ENCODE measurements at regions not wholly inside any gene's neighbourhood (a gene's known extent, or its start where the extent isn't known, plus 50 kb on each side); places are given as distances from the start of the nearest gene placed in this dataset.

DNA sequence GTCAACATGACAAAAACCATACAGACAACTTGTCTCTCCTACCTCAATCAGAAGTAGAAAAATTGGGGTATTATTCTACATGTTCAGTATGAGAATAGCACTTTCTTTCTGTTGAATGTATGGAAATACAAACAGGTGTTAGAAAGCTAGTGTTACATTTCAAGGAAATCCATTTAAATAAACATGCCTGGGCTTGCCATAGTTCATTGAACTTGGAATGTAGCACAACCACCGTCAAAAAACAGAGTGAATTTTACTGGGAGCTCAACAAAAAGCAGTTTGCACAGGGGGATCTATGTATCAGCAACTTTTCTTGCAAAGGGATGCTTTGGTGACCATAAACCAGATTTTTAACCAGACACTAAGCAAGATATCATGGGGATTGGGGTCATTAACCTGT, 307.9 kb upstream of the SMARCA2 start:
- TF ChIP-seq, protein P1, sequence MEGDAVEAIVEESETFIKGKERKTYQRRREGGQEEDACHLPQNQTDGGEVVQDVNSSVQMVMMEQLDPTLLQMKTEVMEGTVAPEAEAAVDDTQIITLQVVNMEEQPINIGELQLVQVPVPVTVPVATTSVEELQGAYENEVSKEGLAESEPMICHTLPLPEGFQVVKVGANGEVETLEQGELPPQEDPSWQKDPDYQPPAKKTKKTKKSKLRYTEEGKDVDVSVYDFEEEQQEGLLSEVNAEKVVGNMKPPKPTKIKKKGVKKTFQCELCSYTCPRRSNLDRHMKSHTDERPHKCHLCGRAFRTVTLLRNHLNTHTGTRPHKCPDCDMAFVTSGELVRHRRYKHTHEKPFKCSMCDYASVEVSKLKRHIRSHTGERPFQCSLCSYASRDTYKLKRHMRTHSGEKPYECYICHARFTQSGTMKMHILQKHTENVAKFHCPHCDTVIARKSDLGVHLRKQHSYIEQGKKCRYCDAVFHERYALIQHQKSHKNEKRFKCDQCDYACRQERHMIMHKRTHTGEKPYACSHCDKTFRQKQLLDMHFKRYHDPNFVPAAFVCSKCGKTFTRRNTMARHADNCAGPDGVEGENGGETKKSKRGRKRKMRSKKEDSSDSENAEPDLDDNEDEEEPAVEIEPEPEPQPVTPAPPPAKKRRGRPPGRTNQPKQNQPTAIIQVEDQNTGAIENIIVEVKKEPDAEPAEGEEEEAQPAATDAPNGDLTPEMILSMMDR (IDR thresholded peaks at IDR 0.05; ENCODE audit: low read depth, low read length), result no peak
- TF ChIP-seq MAX (IDR thresholded peaks at IDR 0.05; ENCODE audit: low read depth, low read length), result no peak
- TF ChIP-seq POLR2A (IDR thresholded peaks at IDR 0.05; ENCODE audit: extremely low read depth, insufficient read length), result no peak
- DNase-seq (ENCODE audit: low read depth), result no peak
- H3K4me3 ChIP-seq (ENCODE audit: low read depth, low read length), result no peak overlapping the region

- TF ChIP-seq POLR2A (IDR thresholded peaks at IDR 0.05; ENCODE audit: extremely low read depth, insufficient read length) (no peak), MAX (IDR thresholded peaks at IDR 0.05; ENCODE audit: low read depth, low read length) (no peak), MYC (IDR thresholded peaks at IDR 0.05; ENCODE audit: low read depth, low read length) (no peak)
- TF ChIP-seq, protein P1 (IDR thresholded peaks at IDR 0.05; ENCODE audit: low read depth, low read length), result no peak
Measured at GRCh38 chr9:1708219-1708618, 306.9 kb upstream of the SMARCA2 start.

GRCh38 chr9:1709347-1709746, 305.8 kb upstream of the SMARCA2 start:
- DNase-seq (ENCODE audit: low read depth), result peak; percentile 50
- TF ChIP-seq MAX (IDR thresholded peaks at IDR 0.05; ENCODE audit: low read depth, low read length), result no peak
- TF ChIP-seq, protein P1 (IDR thresholded peaks at IDR 0.05; ENCODE audit: low read depth, low read length), result peak; percentile 92
- TF ChIP-seq POLR2A (IDR thresholded peaks at IDR 0.05; ENCODE audit: extremely low read depth, insufficient read length), result no peak
- TF ChIP-seq MYC (IDR thresholded peaks at IDR 0.05; ENCODE audit: low read depth, low read length), result no peak
- no peak overlapping the region for H3K4me3 ChIP-seq (ENCODE audit: low read depth, low read length)

More at GRCh38 chr9:1708219-1708618, 306.9 kb upstream of the SMARCA2 start:
- no peak overlapping the region for H3K4me3 ChIP-seq (ENCODE audit: low read depth, low read length)
- no peak for DNase-seq (ENCODE audit: low read depth)

DNA sequence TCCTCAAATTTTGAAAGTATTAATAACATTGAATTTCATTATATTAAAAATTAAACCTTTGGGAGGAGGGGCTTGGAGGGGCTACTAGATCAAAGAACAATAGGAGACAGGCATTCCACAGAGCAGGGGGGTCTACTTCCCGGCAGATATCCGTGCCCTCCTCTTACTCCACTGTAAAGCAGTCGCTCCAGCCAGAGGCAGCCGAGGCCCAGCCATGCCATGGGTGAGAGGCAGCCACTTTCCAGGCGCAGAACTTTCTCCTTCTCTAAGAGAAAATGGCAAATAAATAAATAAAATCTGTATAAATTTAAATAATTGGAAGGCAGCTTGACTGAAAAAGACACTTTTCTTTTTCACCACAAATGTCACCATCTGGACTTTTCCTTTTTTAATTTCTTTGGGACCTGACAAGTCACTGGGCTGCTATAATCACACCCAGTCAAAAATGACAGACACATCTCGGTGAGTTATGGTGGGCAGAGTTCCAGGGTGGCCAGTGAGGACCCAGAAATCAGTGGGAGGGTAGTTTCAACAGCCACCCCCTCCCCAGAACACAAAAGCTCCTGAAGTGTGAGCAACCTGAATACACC, 302.2 kb upstream of the SMARCA2 start:
- no peak for DNase-seq (ENCODE audit: low read depth)
- no peak for TF ChIP-seq MYC (IDR thresholded peaks at IDR 0.05; ENCODE audit: low read depth, low read length)
- no peak for TF ChIP-seq POLR2A (IDR thresholded peaks at IDR 0.05; ENCODE audit: extremely low read depth, insufficient read length)

DNA sequence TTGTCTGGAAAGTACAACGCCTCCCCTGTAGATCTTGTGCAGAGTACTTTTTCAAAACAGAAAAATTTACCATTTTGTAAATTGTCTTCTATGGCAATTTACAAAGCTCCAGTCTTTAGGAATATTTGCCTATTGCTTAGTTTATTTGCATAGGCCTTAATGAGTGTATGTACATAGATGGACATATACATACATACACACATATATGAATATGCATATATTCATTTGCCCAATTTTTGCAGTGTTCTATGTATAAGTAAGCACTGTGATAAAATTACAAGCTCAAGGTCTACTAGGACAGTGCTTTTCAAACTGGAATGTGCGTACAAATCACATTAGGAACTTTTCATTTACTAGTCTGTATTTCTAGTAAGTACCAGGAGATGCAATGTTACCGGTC, 301.3 kb upstream of the SMARCA2 start:
- TF ChIP-seq, protein P1 (IDR thresholded peaks at IDR 0.05; ENCODE audit: low read depth, low read length), result no peak
- TF ChIP-seq POLR2A (IDR thresholded peaks at IDR 0.05; ENCODE audit: extremely low read depth, insufficient read length), result no peak
- TF ChIP-seq MYC (IDR thresholded peaks at IDR 0.05; ENCODE audit: low read depth, low read length), result no peak
- H3K4me3 ChIP-seq (ENCODE audit: low read depth, low read length), result no peak overlapping the region
- no peak for DNase-seq (ENCODE audit: low read depth)

More for the DNA sequence above, 302.2 kb upstream of the SMARCA2 start:
- H3K4me3 ChIP-seq (ENCODE audit: low read depth, low read length), result no peak overlapping the region

DNA sequence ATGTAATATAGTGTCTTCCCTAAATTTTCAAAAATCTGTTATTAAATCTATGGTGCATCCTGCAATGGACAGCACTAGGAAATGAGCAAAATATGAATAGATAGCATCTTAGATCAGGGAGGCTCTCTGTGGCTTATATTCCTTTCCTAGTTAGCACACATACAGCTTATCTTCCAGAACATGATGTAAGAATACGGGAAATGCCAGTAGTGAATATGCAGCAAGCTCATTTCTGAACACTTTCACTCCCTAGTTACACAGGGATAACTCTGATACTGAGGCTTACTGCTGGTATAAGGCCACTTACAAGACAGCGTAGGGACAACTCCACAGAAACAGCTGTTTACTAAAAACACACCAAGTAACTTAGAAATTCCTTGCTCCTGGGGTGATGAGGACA, 297.3 kb upstream of the SMARCA2 start:
- no peak for DNase-seq (ENCODE audit: low read depth)
- TF ChIP-seq MAX (IDR thresholded peaks at IDR 0.05; ENCODE audit: low read depth, low read length) (no peak), POLR2A (IDR thresholded peaks at IDR 0.05; ENCODE audit: extremely low read depth, insufficient read length) (no peak), MYC (IDR thresholded peaks at IDR 0.05; ENCODE audit: low read depth, low read length) (no peak)
- TF ChIP-seq, protein P1 (IDR thresholded peaks at IDR 0.05; ENCODE audit: low read depth, low read length), result no peak
- H3K4me3 ChIP-seq (ENCODE audit: low read depth, low read length), result no peak overlapping the region

Measured in NB4 (cell line).